ENCODE measurements at regions not wholly inside any gene's neighbourhood (a gene's known extent, or its start where the extent isn't known, plus 50 kb on each side); places are given as distances from the start of the nearest gene placed in this dataset.

DNA sequence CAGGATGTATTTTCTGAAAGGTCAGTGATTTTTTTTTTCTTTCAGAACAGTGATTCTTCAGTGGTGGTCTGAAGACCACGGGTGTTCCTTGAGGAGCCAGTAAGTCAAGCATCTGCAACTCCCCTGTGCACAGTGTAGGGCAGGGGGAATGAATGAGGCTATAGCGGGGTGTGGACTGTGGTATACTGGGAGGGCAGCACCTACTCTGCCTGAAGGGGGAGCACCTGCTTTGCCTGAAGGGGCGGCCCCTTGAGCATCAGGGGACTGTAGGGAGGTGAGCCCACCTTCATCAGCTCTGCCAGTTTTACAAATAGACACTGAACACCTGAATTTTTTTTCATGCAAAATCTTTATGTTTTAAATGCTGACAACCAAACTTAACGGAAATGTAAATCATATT lies 77.5 kb upstream of the RIPOR2 start:
- no peak for DNase-seq

DNA sequence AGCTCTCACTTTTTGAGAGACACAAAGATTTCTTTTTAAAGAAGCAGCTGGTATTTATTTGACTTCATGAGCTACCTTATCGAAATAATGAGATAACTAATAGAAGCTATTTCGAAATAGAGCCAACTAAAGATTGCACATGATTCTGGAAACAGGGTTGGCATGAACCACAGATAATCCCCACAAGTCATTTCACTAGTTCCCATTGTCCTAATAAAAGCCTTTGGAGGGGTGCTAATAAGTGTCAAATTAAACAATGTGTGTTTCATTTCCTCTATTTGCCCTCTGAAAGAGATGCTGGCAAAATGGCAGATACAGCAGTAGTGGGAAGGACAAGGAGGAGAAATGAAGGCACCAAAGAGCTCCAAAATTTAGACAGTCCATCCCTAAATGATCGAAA lies 78.6 kb upstream of the RIPOR2 start:
- DNase-seq, result no peak

DNA sequence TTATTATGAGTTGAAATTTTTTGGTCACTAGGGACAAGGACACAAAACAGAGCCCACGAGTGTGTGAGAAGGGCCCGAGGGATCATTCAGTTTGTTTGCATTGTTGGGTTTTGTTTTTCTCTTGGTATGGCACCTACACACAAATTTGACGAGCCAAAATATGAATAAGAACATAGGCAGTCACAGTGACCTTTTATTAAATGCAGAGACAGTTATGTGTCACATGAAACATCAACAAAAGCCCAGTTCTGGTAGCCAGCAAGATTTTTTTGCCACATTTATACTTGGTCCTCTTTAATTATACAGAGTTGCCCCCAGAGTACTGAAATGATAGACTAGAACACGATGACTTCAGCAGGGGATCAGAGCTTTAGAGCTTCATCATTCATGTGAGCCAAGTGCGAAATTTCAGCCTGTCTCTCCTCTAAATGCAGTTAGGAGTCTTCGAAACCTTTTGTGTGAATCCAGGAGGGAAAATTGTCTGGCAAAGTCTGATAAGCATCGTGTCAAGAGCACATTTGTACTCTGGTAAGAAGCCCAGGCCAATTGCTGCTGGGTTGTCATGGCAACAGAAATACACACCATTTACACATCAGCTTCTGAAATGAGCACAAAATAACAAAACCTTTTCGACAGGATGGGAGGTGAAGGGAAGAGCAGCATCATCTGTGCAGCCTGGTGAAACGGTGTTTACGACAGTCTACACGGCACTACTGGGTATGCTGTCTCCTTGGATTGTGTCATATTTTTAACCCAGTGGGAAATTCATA lies 79.2 kb upstream of the RIPOR2 start:
- DNase-seq, result no peak

DNA sequence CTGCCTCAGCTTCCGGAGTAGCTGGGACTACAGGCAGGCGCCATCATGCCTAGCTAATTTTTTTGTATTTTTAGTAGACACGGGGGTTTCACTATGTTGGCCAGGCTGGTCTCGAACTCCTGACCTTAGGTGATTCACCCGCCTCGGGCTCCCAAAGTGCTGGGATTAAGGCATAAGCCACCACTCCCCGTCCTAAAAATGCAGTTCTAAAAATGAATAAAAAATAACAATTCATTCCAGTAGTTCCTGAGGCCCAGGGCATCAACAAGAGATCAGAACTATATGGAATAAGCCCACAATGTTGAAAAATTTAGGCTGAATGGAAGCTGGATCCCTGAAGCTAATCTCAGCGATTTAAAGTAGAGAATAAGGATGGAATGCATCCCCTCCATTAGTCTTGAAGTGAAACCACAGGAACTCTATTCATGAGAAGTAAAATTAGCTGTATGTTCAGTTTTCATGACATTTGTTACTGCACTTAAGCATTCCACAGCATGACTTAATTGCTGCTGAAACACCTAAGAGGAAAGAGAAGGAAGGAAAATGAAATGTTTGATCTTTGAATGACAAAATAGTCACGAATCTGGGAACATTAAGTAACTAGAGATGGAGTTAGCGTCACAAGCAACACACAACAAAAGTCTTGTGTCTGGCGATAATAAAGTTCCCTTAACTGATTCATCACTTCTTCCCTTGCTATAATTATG lies 80.4 kb upstream of the RIPOR2 start:
- no peak for DNase-seq

DNA sequence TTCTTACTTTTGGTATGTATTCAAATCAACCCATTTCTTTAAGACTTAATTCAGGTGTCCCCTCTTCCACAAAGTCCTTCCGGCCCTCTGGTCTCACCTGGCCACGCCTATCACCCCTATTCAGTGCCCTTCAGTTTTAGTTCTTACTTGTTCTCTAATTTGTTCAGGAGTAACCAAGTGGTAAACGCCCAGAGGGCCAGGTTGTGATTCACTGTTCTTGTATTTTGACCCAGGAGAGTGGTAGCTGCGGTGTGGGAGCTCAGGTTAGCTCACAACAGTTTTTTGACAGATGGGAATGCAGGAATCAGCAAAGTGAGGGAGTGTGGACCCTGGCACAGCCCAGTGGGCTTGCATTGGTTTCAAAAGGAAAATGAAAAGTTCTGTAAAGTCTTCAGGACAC lies 81.7 kb upstream of the RIPOR2 start:
- DNase-seq, result no peak

- DNase-seq, result no peak
Observed at GRCh38 chr6:25017932-25018567, 82.3 kb upstream of the RIPOR2 start.

GRCh38 chr6:25018568-25018954 lies 82.8 kb upstream of the RIPOR2 start:
- no peak for DNase-seq

DNA sequence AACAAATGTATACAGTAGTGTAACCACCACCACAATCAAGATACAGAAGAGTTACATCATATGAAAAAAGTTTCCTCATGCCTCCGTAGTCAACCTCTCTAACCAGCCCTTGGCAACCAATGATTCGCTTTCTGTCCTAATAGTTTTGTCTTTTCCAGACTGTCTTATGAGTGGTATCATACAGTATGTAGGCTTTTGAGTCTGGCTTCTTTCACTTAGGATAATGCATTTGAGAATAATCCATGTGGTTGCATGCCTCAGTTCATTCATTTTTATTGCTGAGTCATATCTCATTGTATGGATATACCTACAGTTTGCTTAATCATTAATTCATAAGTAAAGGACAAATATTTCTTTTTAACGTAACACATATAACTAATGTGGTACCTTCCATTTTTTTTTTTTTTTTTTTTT lies 86.4 kb upstream of the RIPOR2 start:
- no peak for DNase-seq

GRCh38 chr6:25023781-25024180 lies 88.0 kb upstream of the RIPOR2 start:
- DNase-seq, result no peak

DNA sequence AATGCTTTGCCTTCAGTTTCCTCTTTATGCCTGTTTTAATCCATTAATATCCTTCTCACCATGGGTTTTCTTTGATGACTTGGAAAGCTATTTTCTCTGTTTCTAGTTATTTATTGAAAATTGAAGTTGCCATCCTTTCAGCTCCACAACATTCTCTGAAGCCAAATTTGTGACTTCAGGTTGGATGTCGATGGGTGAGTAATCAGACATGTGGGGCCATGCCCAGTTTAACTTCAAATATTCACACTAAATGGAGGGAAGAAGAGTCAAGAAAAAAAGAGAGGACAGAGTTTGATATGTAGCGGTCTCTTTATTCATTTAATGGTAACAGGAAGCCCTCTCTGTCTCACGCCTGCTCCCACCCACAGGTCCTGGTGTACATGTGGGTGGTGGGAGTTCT lies 89.1 kb upstream of the RIPOR2 start:
- DNase-seq, result no peak

- no peak for DNase-seq
Observed at GRCh38 chr6:25025248-25025918, 89.6 kb upstream of the RIPOR2 start.

GRCh38 chr6:25025919-25026301 lies 90.2 kb upstream of the RIPOR2 start:
- no peak for DNase-seq

GRCh38 chr6:25026723-25027122 lies 91.0 kb upstream of the RIPOR2 start:
- DNase-seq, result peak; percentile 41

DNA sequence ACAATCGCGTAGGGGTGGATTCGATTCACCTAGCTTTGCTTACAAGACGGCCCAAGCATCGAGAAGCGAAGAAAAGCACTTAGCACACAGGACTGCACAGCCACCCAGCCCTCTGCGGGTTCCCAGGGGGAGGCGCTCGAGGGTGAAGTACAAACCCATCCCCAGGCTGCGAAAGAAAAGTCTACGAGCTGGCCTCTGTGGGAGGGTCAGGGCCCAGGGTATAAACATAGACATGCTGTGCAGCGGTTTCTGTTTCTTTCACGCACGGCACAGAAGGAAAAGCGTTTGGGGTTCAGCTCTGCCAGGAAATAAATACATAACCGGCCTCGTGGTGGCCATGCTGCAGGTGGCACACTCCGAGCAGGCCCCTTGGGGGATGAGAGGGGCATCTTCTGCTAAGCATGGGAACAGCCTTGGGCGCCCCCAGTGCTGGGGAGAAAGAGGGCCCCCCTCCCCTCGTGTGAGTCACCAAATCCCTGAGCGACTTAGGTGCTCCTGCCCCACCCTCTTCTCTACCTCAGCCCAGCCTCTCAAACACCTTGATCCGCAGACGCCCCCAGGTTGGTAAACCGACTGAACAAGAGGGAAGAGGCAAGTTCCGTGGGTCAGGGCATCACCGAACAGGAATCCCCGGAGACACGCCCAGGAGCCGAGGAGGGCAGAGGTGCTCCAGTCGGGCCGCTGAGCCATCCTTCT lies 91.6 kb upstream of the RIPOR2 start:
- no peak for DNase-seq

DNA sequence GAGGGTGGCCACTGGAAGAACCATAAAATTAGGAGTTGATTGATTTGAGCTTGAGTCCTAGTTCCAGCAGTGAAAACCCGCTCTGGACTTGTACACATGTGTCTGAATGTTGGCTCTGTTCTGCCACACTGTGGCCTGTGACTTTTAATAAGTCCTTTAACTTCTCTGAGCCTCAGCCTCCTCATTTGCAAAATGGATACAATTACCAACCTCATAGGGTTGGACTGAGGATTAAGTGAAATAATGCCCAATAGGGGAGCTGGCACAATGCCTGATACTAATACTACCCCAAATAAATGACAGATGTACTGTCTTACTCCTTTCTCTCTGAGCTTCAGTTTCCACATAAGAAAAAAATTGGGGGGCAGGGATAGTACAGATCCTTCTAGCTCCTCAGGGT lies 92.6 kb upstream of the RIPOR2 start:
- no peak for DNase-seq

DNA sequence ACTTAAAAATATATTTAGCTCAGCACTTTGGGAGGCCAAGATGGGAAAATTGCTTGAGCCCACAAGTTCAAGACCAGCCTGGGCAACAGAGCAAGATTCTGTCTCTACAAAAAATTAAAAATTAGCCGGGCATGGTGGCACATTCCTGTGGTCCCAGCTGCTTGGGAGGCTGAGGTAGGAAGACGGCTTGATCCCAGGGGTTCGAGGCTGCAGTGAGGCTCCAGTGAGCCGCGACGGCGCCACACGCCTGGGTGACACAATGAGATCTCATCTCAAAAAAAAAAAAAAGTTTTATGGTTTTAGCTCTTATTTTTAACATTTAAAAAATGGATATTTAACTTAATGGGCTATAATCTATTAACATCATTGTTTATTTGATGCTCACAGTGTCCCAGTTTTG lies 97.2 kb upstream of the RIPOR2 start:
- no peak for DNase-seq

- DNase-seq, result no peak
Observed at GRCh38 chr6:25034431-25034921, 98.7 kb upstream of the RIPOR2 start.

GRCh38 chr6:25035174-25035511 lies 99.4 kb upstream of the RIPOR2 start:
- DNase-seq, result no peak

DNA sequence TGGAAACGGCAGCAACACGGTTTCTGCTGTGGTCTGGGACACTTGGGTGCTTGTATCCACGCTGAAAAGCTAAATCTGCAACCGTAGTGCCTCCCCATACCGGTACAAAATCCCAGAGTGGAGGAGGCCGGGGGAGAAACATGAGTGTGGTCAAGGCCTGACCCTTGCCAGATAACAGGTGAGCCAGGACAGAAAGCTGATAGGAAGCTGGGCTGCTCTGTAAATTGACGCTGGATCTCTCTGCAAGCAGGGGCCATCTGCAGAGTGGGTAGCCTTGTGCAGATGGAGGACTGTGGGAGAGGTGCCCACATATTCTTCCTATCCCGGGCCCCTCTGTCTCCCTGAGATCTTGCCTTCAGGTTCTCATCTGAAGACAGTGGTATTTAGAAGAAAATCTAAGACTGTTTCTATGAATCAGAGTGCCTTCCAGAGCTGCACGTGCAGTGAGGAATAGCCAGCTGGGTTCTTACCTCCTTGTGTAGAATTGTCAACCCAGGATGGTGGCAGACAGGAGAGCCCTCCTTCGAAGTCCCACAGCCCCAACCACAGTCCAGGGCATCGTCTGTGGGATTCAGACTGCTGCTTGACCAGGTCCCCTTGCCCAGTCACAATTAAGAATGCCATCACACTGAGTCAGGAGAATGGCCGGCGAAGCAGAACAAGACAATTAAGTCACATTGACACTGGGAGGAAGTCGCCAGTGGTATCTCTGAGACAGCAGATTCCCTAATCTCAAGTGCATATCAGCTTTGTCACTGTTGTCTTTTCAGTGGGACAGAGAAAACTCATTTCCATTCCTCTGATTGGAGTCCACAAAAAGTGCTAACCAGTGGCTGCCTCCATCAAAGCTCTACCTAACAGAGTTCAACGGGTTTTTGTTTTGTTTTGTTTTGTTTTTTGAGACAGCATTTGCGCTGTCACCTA lies 100.0 kb upstream of the RIPOR2 start:
- no peak for DNase-seq

GRCh38 chr6:25036461-25036860 lies 100.7 kb upstream of the RIPOR2 start:
- no peak for DNase-seq

GRCh38 chr6:25038300-25038699 lies 102.5 kb upstream of the RIPOR2 start:
- DNase-seq, result no peak

GRCh38 chr6:25038999-25039398 lies 103.2 kb upstream of the RIPOR2 start:
- DNase-seq, result no peak

Data from NCI-H2107 (cell line).